Smooth muscle cell (in vitro differentiated cells): ENCODE measurements at regions not wholly inside any gene's neighbourhood (a gene's known extent, or its start where the extent isn't known, plus 50 kb on each side); places are given as distances from the start of the nearest gene placed in this dataset.

Experiments
- DNase-seq: peaks from one replicate; lab custom pipeline; 2025; ENCODE audit not compliant: unreplicated experiment; lab: John Stamatoyannopoulos, UW
- H2AFZ ChIP-seq: fragments of 200-600 bp; sonication (generic); 2 replicates; pipeline ENCODE4 v1.6.0; 2016; ENCODE audit warnings: antibody characterized with exemption, low read depth, mild to moderate bottlenecking
- H3F3A ChIP-seq: fragments of 200-600 bp; sonication (generic); 2 replicates; pipeline ENCODE4 v1.6.0; 2017; ENCODE audit warnings: antibody characterized with exemption, low read depth
- H3K27ac ChIP-seq: fragments of 200-600 bp; sonication (generic); 2 replicates; pipeline ENCODE4 v1.5.1; 2016; ENCODE audit warnings: low read depth, mild to moderate bottlenecking
- H3K27me3 ChIP-seq: fragments of 200-600 bp; sonication (generic); 2 replicates; pipeline ENCODE4 v1.6.1; 2016; ENCODE audit warnings: low read depth, mild to moderate bottlenecking
- H3K36me3 ChIP-seq: fragments of 200-600 bp; sonication (generic); 2 replicates; pipeline ENCODE4 v1.5.1; 2016; ENCODE audit warnings: low read depth
- H3K4me1 ChIP-seq: fragments of 200-600 bp; sonication (generic); 2 replicates; pipeline ENCODE4 v1.5.1; 2016; ENCODE audit warnings: low read depth
- H3K4me2 ChIP-seq: fragments of 200-600 bp; sonication (generic); 2 replicates; pipeline ENCODE4 v1.6.0; 2016; ENCODE audit warnings: mild to moderate bottlenecking
- H3K4me3 ChIP-seq: fragments of 200-600 bp; sonication (generic); 2 replicates; pipeline ENCODE4 v1.5.1; 2016; ENCODE audit warnings: mild to moderate bottlenecking
- H3K79me2 ChIP-seq: fragments of 200-600 bp; sonication (generic); 2 replicates; pipeline ENCODE4 v1.6.0; 2016; ENCODE audit warnings: low read depth, mild to moderate bottlenecking
- H3K9ac ChIP-seq: fragments of 200-600 bp; sonication (generic); 2 replicates; pipeline ENCODE4 v1.6.0; 2016; ENCODE audit warnings: low read depth
- H3K9me3 ChIP-seq: fragments of 200-600 bp; sonication (generic); replicated peaks from 2 replicates; pipeline ENCODE4 v1.5.1; 2016; ENCODE audit warnings: low read depth
- H4K20me1 ChIP-seq: fragments of 200-600 bp; sonication (generic); 2 replicates; pipeline ENCODE4 v1.6.0; 2016; ENCODE audit warnings: low read depth
- WGBS: methylation state at CpG from one replicate; pipeline ENCODE4 v1.1.7; 2016; ENCODE audit warnings: low lambda C conversion rate; 5-methylcytosine and 5-hydroxymethylcytosine counted together
- TF ChIP-seq, protein P1 (sequence below): fragments of 200-600 bp; sonication (generic); IDR thresholded peaks from 2 replicates; pipeline ENCODE4 v1.5.1; 2017; ENCODE audit warnings: borderline replicate concordance, mild to moderate bottlenecking, antibody characterized with exemption; ENCODE audit not compliant: insufficient read depth, poor library complexity, severe bottlenecking

DNA sequence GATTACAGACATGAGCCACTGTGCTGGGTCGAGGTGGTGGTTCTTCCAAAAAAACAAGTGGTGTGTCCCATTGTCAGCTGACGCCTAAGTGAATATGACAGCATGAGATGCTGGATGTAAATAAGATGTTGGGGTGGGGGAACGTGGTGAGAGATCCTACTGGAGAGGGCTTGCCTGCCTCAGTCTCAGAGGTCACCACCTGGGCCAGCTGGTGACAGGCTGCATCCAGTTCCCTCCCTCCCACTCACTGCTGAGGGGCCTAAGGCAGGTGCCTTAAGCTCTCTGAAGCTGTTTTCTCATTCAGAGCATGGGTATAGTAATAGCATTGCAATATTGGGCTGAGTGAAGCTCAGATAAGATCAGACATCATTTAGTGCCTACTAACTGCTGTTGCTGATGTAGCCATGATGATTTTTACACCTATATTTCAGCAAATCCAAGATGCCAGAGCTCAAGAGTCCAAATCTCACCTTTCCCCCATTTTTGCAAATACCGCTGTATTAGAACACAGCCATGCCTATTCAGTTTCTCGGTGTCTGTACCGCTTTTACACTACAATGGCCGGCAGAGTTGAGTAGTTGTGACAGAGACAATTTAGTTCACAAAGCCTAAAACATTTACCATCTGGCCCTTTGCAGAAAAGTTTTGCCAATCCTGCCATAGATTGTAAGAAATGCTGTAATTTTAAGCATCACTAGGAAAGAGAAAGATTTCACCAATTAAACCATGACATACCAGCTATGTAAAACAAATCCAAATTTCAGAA, 171.3 kb downstream of the ANKRD60 start:
- Histone ChIP-seq H3K4me1 (peaks cover 4% of the 10 kb centered on the region), H3K27me3 (no peaks in the 10 kb centered on the region), H3F3A (peaks cover 3% of the 10 kb centered on the region), H2AFZ (no peak overlapping the region), H3K27ac (no peak overlapping the region), H3K4me2 (no peak overlapping the region), H3K4me3 (no peak overlapping the region), H3K9ac (no peak overlapping the region), H3K79me2 (no peaks in the 10 kb centered on the region), H3K36me3 (no peaks in the 10 kb centered on the region), H4K20me1 (no peaks in the 10 kb centered on the region), H3K9me3 (no peaks in the 10 kb centered on the region)
- TF ChIP-seq, protein P1, sequence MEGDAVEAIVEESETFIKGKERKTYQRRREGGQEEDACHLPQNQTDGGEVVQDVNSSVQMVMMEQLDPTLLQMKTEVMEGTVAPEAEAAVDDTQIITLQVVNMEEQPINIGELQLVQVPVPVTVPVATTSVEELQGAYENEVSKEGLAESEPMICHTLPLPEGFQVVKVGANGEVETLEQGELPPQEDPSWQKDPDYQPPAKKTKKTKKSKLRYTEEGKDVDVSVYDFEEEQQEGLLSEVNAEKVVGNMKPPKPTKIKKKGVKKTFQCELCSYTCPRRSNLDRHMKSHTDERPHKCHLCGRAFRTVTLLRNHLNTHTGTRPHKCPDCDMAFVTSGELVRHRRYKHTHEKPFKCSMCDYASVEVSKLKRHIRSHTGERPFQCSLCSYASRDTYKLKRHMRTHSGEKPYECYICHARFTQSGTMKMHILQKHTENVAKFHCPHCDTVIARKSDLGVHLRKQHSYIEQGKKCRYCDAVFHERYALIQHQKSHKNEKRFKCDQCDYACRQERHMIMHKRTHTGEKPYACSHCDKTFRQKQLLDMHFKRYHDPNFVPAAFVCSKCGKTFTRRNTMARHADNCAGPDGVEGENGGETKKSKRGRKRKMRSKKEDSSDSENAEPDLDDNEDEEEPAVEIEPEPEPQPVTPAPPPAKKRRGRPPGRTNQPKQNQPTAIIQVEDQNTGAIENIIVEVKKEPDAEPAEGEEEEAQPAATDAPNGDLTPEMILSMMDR: no peak
- WGBS: 94% methylated on average over 7 of the region's 7 CpGs
- no peak for DNase-seq

DNA sequence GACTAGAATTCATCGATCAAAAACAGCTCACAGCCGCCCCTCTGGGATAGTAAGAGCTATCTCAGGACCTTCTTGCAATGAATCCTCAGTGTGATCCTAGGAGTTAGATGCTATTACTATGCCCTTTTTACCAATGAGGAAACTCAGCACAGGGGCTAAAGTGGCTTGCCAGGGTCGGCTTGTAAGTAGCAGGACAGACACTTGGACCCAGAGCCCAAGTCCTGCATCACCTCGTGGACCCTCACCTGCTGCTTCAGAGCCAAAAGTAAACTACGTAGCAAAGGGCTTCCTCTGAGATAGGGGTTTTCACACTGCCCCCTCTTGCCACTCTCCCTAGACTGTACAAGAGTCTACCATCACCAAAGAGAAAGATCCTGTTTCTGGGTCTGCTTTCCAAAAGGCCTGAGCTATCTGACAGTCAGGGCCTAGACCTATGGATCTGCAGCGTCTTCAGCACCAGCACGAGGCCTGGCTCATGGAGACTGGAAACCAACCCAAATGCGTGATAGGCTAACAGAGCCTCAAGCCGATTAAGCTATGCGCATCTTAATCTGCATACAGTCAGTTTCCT, 172.3 kb downstream of the ANKRD60 start:
- H3K4me1 ChIP-seq: peaks cover 4% of the 10 kb centered on the region
- no peaks in the 10 kb centered on the region for H3K36me3 ChIP-seq
- no peak overlapping the region for H2AFZ ChIP-seq
- no peak overlapping the region for H3K4me3 ChIP-seq
- no peak overlapping the region for H3K9ac ChIP-seq
- 94% methylated on average over 10 of the region's 10 CpGs for WGBS
- H3K27me3 ChIP-seq: no peaks in the 10 kb centered on the region
- DNase-seq: no peak
- no peaks in the 10 kb centered on the region for H4K20me1 ChIP-seq
- H3K4me2 ChIP-seq: no peak overlapping the region
- H3K27ac ChIP-seq: no peak overlapping the region
- peaks cover 3% of the 10 kb centered on the region for H3F3A ChIP-seq
- TF ChIP-seq, protein P1: no peak
- H3K79me2 ChIP-seq: no peaks in the 10 kb centered on the region
- H3K9me3 ChIP-seq: peaks cover 5% of the 10 kb centered on the region

DNA sequence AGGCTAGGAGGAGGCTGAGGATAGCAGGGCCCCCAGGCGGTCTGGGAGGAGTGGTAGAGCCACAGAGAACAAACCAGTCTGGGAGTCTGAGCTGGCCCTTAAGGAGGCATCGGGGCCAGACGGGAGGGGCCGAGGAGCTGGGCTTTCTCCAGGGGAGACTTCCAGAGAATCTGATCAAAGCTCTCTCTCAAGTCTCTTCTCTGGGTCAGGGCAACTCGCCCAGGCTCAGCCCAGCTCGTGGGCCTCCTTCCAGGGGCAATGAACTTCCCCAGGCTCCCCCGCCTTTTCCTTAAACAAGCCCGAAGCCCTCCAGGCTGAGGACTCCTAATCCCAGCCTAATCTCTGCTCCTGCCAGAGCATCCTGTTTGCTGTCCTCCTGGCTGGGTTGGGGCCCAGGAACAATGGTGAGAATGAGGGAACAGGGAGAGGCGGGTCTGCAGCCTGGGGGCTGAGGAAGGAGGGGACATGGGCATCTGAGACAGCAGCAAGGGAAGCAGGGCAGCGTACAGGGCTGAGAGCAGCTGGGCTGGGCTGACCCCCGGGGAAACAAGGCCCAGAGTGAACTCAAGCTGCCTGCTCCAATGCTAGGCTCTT, 173.6 kb downstream of the ANKRD60 start:
- no peak for DNase-seq
- Histone ChIP-seq H2AFZ (no peak overlapping the region), H3K36me3 (no peaks in the 10 kb centered on the region), H3K79me2 (no peaks in the 10 kb centered on the region), H3K27me3 (no peaks in the 10 kb centered on the region), H3K27ac (no peak overlapping the region), H3K4me2 (peak overlapping the region; percentile 55), H3K4me1 (peaks cover 4% of the 10 kb centered on the region), H3F3A (peaks cover 3% of the 10 kb centered on the region), H3K4me3 (no peak overlapping the region), H3K9me3 (peaks cover 5% of the 10 kb centered on the region), H3K9ac (no peak overlapping the region), H4K20me1 (no peaks in the 10 kb centered on the region)
- TF ChIP-seq, protein P1: no peak
- WGBS: 16% methylated on average over 11 of the region's 11 CpGs
